K562 (cell line): ENCODE measurements at regions not wholly inside any gene's neighbourhood (a gene's known extent, or its start where the extent isn't known, plus 50 kb on each side); places are given as distances from the start of the nearest gene placed in this dataset.

Experiments
- ATAC-seq: fragments of 200-7000 bp; cut with Tn5 transposase; 3 replicates; pipeline ENCODE4 v1.9.1; 2020; ENCODE audit warnings: moderate library complexity
- BruUV-seq: library from RNA; stranded (reverse); fragments of 400-500 nt; replicated peaks from 2 replicates; lab custom pipeline; 2021; lab: Mats Ljungman, UMichigan
- CTCF ChIA-PET: fragments of 300-600 bp; formaldehyde crosslinking; extraction: SDS; loops from one replicate; lab custom pipeline; 2021; ENCODE audit warnings: low intra/inter-chr PET ratio; lab: Yijun Ruan, JAX
- POLR2A ChIA-PET: fragments of 300-600, 350-650 bp; sonication (Branson Sonifier 250); formaldehyde crosslinking; extraction: SDS; loops from one replicate; lab custom pipeline; 2021; ENCODE audit warnings: antibody characterized with exemption, inconsistent platforms; lab: Yijun Ruan, JAX
- DNase-seq, 4 experiments: peaks; one replicate each; pipeline versions ENCODE4 v3.0.0 to v3.0.0-alpha.2; 2011 to 2018; ENCODE audit warnings: low spot score in 3 of 4, mixed read lengths in 3 of 4; ENCODE audit errors: extremely low read depth in 1 of 4
- FAIRE-seq: peaks from 2 replicates; lab custom pipeline; 2011; peaks lifted over from hg19 to GRCh38; lab: Jason Lieb, UNC
- H2AFZ ChIP-seq: 2 replicates; pipeline ENCODE4 v1.6.0; 2011; ENCODE audit warnings: low read depth, low read length, control low read depth, inconsistent platforms
- H3K27ac ChIP-seq: fragments of 200-600 bp; 3 replicates; pipeline ENCODE4 v1.8.0; 2011; ENCODE audit warnings: low read depth, mild to moderate bottlenecking, control low read depth, inconsistent platforms, low read length, moderate library complexity, mixed read lengths; ENCODE audit errors: extremely low read depth
- H3K27me3 ChIP-seq, 2 experiments: fragments of 300-600 bp in 1 of 2; 2 replicates in 1 of 2; 3 replicates in 1 of 2; pipeline versions ENCODE4 v1.6.0 to v1.8.0; 2011; ENCODE audit warnings: inconsistent platforms in 2 of 2, low read length in 2 of 2, mild to moderate bottlenecking in 1 of 2, mixed read lengths in 1 of 2, moderate library complexity in 1 of 2; ENCODE audit not compliant: control insufficient read depth in 2 of 2, insufficient read depth in 2 of 2
- H3K36me3 ChIP-seq: fragments of 300-600 bp; 3 replicates; pipeline ENCODE4 v1.8.0; 2011; ENCODE audit warnings: mild to moderate bottlenecking, low read length, inconsistent platforms; ENCODE audit not compliant: control insufficient read depth, insufficient read depth
- H3K4me1 ChIP-seq, 2 experiments: fragments of 200-600 bp in 1 of 2; replicated peaks in 1 of 2; 2 replicates in 1 of 2; 3 replicates in 1 of 2; pipeline versions ENCODE4 v1.5.1 to v1.8.0; 2011; ENCODE audit warnings: inconsistent platforms in 2 of 2, low read length in 2 of 2, mild to moderate bottlenecking in 1 of 2, mixed read lengths in 1 of 2, moderate library complexity in 1 of 2; ENCODE audit not compliant: control insufficient read depth in 2 of 2, insufficient read depth in 2 of 2
- H3K4me2 ChIP-seq: 2 replicates; pipeline ENCODE4 v1.6.1; 2011; ENCODE audit warnings: low read length, control low read depth, inconsistent platforms, mixed read lengths; ENCODE audit not compliant: insufficient read depth
- H3K4me3 ChIP-seq: fragments of 200-600 bp; sonication (generic), shearing (Covaris generic); 2 replicates; pipeline ENCODE4 v1.5.1; 2016; ENCODE audit warnings: control low read depth, inconsistent platforms
- H3K79me2 ChIP-seq: fragments of 200-600 bp; 3 replicates; pipeline ENCODE4 v1.8.0; 2011; ENCODE audit warnings: low read length, inconsistent platforms; ENCODE audit not compliant: control insufficient read depth, insufficient read depth
- H3K9ac ChIP-seq, 2 experiments: 2 replicates each; pipeline versions ENCODE4 v1.6.0 to v1.6.1; 2011; ENCODE audit warnings: low read depth in 2 of 2, low read length in 2 of 2, control low read depth in 1 of 2, inconsistent platforms in 1 of 2, mild to moderate bottlenecking in 1 of 2, mixed read lengths in 1 of 2; ENCODE audit not compliant: insufficient read depth in 1 of 2
- H3K9me1 ChIP-seq: one replicate; pipeline ENCODE4 v1.6.0; 2011; ENCODE audit warnings: inconsistent platforms, mild to moderate bottlenecking, low read length, moderate library complexity; ENCODE audit not compliant: control insufficient read depth, insufficient read depth
- H3K9me3 ChIP-seq: replicated peaks from 2 replicates; pipeline ENCODE4 v1.5.1; 2011; ENCODE audit warnings: low read depth, low read length, inconsistent platforms; ENCODE audit not compliant: control insufficient read depth, insufficient read depth
- H4K20me1 ChIP-seq: replicated peaks from 2 replicates; pipeline ENCODE4 v1.6.1; 2011; ENCODE audit warnings: low read length, inconsistent platforms, mixed read lengths; ENCODE audit not compliant: control insufficient read depth, insufficient read depth
- BCLAF1 ChIP-seq, 2 experiments: fragments of 450-650 bp in 1 of 2; IDR thresholded peaks; 2 replicates each; pipeline ENCODE4 v1.6.1; 2011 to 2017; ENCODE audit warnings: low read depth in 2 of 2, antibody characterized with exemption in 1 of 2, borderline replicate concordance in 1 of 2, low read length in 1 of 2, mild to moderate bottlenecking in 1 of 2, mixed read lengths in 1 of 2; ENCODE audit not compliant: control insufficient read depth in 1 of 2
- EWSR1 ChIP-seq: fragments of 450-650 bp; IDR thresholded peaks from 2 replicates; pipeline ENCODE4 v1.6.1; 2018; ENCODE audit warnings: borderline replicate concordance, mild to moderate bottlenecking, low read depth, moderate library complexity; ENCODE audit not compliant: partially characterized antibody
- FOXP4 ChIP-seq: sonication (generic); formaldehyde crosslinking; IDR thresholded peaks from 2 replicates; pipeline ENCODE4 v1.8.0; 2022; ENCODE audit warnings: mild to moderate bottlenecking, missing genetic modification reagents, borderline replicate concordance
- HNRNPK ChIP-seq: fragments of 200-400 bp; formaldehyde crosslinking; IDR thresholded peaks from one replicate; pipeline ENCODE4 v1.6.1; 2018; ENCODE audit warnings: mild to moderate bottlenecking, low read depth, low read length; ENCODE audit not compliant: poor library complexity, severe bottlenecking
- MYNN ChIP-seq, 2 experiments: sonication (generic); formaldehyde crosslinking in 1 of 2; IDR thresholded peaks; 2 replicates each; pipeline versions ENCODE4 v1.5.0 to v1.6.1; 2016 to 2020; ENCODE audit warnings: antibody characterized with exemption in 1 of 2, missing genetic modification reagents in 1 of 2
- RFX1 ChIP-seq: fragments of 450-650 bp; IDR thresholded peaks from 2 replicates; pipeline ENCODE4 v1.6.1; 2016; ENCODE audit warnings: mild to moderate bottlenecking, moderate library complexity
- ZKSCAN8 ChIP-seq: fragments of 200-800 bp; sonication (Bioruptor generic); IDR thresholded peaks from 2 replicates; pipeline ENCODE4 v1.6.1; 2016; ENCODE audit warnings: missing genetic modification characterization, missing compliant biosample characterization
- ZNF175 ChIP-seq: fragments of 200-800 bp; sonication (Bioruptor generic); IDR thresholded peaks from 2 replicates; pipeline ENCODE4 v1.6.1; 2016; ENCODE audit warnings: low read depth, mild to moderate bottlenecking, missing genetic modification characterization, missing compliant biosample characterization
- ZNF586 ChIP-seq: fragments of 450-650 bp; formaldehyde crosslinking; conservative IDR thresholded peaks from 2 replicates; pipeline ENCODE4 v1.4.0; 2020; ENCODE audit warnings: mild to moderate bottlenecking, moderate library complexity
- ZNF76 ChIP-seq: fragments of 250-450 bp; sonication (Bioruptor Pico); IDR thresholded peaks from 2 replicates; pipeline ENCODE4 v1.4.0; 2020; ENCODE audit warnings: mild to moderate bottlenecking, moderate library complexity, borderline replicate concordance
- WGBS: fragments of 100-300 bp; shearing (Covaris generic); methylation state at CpG from one replicate; pipeline ENCODE4 v1.1.6; 2016; ENCODE audit warnings: low coverage, mixed read lengths; ENCODE audit not compliant: insufficient coverage; ENCODE audit errors: missing lambda C conversion rate; 5-methylcytosine and 5-hydroxymethylcytosine counted together
- in situ Hi-C: fragments of 300-500 bp; cut with MboI; formaldehyde crosslinking; loops from 4 replicates; pipeline ENCODE4 v1.15.0; 2018; ENCODE audit warnings: inconsistent platforms, mixed read lengths
- intact Hi-C: fragments of 100-400 bp; cut with micrococcal nuclease; formaldehyde crosslinking; loops from 2 replicates; pipeline ENCODE4 v1.14.2; 2022
- TF ChIP-seq, protein P1 (sequence below): fragments of 450-650 bp; IDR thresholded peaks from 2 replicates; pipeline ENCODE4 v1.7.1; 2018; ENCODE audit warnings: mild to moderate bottlenecking, low read depth; ENCODE audit not compliant: partially characterized antibody

DNA sequence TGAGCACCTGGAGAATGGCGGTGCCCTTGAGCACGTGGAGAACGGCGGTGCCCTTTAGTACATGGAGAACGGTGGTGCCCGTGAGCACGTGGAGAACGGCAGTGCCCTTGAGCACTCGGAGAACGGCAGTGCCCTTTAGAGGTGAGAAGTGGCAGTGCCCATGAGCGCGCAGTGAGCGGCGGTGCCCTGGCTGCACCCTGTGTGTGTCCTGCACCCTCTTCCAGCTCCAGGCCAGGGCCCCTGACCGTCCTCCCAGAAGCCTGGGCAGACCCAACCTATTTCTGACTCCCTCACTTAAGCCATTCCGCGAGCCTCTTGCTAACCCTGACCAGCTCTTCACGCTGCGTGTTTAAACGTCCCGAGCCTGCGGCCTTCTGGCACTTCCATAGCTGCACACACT lies 151.3 kb downstream of the DLL1 start:
- CTCF ChIA-PET = no interaction called here
- in situ Hi-C loops = no loop called here
- TF ChIP-seq HNRNPK (no peak), BCLAF1 (IDR thresholded peaks at IDR 0.05; ENCODE audit: borderline replicate concordance in 1 of 2, control insufficient read depth in 1 of 2, low read depth in 2 of 2, low read length in 1 of 2) (no peak), ZNF175 (no peak), ZNF586 (no peak), ZKSCAN8 (CRISPR knock-in tag) (no peak), RFX1 (no peak), MYNN (IDR thresholded peaks at IDR 0.05) (no peak), MYNN (CRISPR knock-in tag; IDR thresholded peaks at IDR 0.05) (no peak), EWSR1 (no peak), FOXP4 (no peak), ZNF76 (no peak)
- TF ChIP-seq, protein P1, sequence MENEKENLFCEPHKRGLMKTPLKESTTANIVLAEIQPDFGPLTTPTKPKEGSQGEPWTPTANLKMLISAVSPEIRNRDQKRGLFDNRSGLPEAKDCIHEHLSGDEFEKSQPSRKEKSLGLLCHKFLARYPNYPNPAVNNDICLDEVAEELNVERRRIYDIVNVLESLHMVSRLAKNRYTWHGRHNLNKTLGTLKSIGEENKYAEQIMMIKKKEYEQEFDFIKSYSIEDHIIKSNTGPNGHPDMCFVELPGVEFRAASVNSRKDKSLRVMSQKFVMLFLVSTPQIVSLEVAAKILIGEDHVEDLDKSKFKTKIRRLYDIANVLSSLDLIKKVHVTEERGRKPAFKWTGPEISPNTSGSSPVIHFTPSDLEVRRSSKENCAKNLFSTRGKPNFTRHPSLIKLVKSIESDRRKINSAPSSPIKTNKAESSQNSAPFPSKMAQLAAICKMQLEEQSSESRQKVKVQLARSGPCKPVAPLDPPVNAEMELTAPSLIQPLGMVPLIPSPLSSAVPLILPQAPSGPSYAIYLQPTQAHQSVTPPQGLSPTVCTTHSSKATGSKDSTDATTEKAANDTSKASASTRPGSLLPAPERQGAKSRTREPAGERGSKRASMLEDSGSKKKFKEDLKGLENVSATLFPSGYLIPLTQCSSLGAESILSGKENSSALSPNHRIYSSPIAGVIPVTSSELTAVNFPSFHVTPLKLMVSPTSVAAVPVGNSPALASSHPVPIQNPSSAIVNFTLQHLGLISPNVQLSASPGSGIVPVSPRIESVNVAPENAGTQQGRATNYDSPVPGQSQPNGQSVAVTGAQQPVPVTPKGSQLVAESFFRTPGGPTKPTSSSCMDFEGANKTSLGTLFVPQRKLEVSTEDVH = no peak

More for the DNA sequence above, 151.3 kb downstream of the DLL1 start:
- no peak overlapping the region for H3K4me3 ChIP-seq
- H3K9me3 ChIP-seq = 0 out of 2 replicates have a peak, but pooled peaks cover under 1% of the 10 kb centered on the region
- H3K4me1 ChIP-seq = peaks cover 0 to 9% of the 10 kb centered on the region in 2 experiments; a peak in 2 of 5 replicates
- no peak overlapping the region for H3K27ac ChIP-seq
- no peak overlapping the region for H2AFZ ChIP-seq
- no TSS peak for BruUV-seq
- no peak overlapping the region for H3K9ac ChIP-seq
- H3K36me3 ChIP-seq = no peaks in the 10 kb centered on the region
- no peaks in the 10 kb centered on the region for H3K9me1 ChIP-seq
- H4K20me1 ChIP-seq = no peaks in the 10 kb centered on the region
- POLR2A ChIA-PET = interaction anchor here (1.4 kb wide), 1 partner anchor 12 kb away, joined by 4 read pairs; no protein-coding TSS in a partner anchor
- H3K27me3 ChIP-seq = peaks cover 13 to 70% of the 10 kb centered on the region in 2 experiments; a peak in 4 of 5 replicates
- no peaks in the 10 kb centered on the region for H3K79me2 ChIP-seq
- H3K4me2 ChIP-seq = no peak overlapping the region
- WGBS = 6% methylated on average over 21 of the region's 22 CpGs
- intact Hi-C loops = no loop called here
- ATAC-seq = no peak
- FAIRE-seq = no peak
- DNase-seq = no peak
